22Rv1 (cell line): ENCODE measurements at regions not wholly inside any gene's neighbourhood (a gene's known extent, or its start where the extent isn't known, plus 50 kb on each side); places are given as distances from the start of the nearest gene placed in this dataset.

Experiments used
- H3K27ac ChIP-seq: fragments of 450-650 bp; 2 replicates; pipeline ENCODE4 v1.5.1; 2017
- ZFX ChIP-seq: fragments of 450-650 bp; IDR thresholded peaks from 2 replicates; pipeline ENCODE4 v1.6.1; 2017; ENCODE audit warnings: antibody characterized with exemption, borderline replicate concordance
- TF ChIP-seq, protein P1 (sequence below): fragments of 450-650 bp; IDR thresholded peaks from 2 replicates; pipeline ENCODE4 v1.5.1; 2017; ENCODE audit warnings: mild to moderate bottlenecking

DNA sequence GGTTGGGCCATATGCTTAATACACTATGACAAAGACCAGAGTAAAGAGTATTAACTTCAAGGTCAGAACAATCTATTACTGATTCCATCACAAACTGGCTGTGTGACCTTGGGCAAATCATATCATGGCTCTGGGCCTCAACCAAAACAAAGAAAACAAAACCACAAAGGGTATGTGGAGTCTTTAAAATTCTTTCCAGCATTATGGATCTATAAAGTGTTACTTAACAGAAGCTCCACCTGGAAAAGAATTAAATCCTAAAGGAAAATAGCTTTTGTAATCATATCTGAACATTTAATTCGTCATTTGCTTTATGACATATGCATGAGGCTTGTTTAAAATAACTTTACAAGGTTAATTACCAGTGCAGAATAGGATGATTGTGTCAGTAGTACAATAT lies 265.5 kb downstream of the SATB1 start:
- H3K27ac ChIP-seq: no peak overlapping the region
- TF ChIP-seq, protein P1, sequence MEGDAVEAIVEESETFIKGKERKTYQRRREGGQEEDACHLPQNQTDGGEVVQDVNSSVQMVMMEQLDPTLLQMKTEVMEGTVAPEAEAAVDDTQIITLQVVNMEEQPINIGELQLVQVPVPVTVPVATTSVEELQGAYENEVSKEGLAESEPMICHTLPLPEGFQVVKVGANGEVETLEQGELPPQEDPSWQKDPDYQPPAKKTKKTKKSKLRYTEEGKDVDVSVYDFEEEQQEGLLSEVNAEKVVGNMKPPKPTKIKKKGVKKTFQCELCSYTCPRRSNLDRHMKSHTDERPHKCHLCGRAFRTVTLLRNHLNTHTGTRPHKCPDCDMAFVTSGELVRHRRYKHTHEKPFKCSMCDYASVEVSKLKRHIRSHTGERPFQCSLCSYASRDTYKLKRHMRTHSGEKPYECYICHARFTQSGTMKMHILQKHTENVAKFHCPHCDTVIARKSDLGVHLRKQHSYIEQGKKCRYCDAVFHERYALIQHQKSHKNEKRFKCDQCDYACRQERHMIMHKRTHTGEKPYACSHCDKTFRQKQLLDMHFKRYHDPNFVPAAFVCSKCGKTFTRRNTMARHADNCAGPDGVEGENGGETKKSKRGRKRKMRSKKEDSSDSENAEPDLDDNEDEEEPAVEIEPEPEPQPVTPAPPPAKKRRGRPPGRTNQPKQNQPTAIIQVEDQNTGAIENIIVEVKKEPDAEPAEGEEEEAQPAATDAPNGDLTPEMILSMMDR: no peak
- no peak for TF ChIP-seq ZFX

DNA sequence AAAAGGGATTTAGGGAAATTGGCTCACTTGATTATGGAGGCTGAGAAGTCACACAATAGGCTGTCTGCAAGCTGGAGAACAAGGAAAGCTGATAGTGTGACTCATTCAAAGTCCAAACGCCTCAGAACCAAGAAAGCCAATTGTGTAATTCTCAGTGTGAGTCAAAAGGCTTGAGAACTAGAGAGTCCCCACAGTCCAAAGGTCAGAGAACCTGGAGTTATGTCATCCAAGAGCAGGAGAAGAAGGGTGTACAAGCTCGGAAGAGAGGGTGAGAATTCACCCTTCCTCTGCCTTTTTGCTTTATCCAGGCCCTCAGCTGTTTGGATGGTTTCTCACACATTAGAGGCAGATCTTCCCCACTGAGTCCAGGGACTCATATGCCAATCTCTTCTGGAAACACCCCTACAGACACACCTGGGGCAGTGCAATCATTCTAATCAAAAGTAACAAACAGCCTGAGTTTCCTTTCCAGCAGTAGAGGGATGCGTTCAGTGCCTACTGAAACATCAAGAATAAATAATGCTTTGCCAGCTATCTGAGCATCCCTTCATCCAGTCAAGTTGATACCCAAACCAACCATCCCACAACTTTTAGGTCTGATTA lies 271.5 kb downstream of the SATB1 start:
- no peak overlapping the region for H3K27ac ChIP-seq
- TF ChIP-seq ZFX: no peak
- TF ChIP-seq, protein P1: no peak

DNA sequence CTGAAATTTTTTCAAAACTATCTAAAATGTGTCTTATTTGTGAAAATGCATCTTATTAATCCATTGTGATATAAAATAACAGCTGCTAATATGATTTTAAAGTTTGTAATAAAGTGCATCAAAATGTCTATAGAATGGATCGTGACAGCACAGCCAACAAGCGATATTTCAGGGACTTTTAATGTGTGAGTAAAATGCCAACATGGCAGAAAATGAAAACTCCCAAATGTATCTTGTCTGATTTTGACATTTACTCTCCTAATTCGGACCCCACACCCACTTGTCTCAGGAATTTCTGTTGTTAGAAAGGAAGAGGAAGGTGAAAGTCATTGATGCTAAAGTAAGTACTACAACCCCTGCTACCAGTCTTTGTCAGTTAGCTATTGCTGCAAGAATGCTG lies 273.9 kb downstream of the SATB1 start:
- TF ChIP-seq, protein P1: no peak
- TF ChIP-seq ZFX: no peak

DNA sequence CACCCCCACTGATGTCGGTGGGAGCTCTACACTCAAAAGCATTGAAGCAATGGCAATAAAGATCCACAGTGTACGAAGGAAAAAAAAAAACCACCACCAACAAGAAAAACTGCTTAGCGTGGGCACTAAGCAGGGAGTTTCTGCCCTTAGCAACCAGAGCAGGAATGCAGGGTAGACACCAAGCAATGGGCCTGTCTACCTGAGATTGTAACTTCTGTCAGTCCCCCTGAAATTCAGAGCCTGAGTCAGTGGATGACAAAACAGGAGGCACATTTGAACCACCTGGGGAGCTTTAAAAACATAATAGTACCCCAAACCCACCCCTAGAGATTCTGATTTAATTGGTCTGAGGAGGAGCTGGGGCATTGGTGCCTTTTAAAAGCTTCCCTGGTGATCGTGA lies 275.2 kb downstream of the SATB1 start:
- TF ChIP-seq, protein P1: no peak
- TF ChIP-seq ZFX: no peak
- no peak overlapping the region for H3K27ac ChIP-seq

More for the DNA sequence above, 273.9 kb downstream of the SATB1 start:
- no peak overlapping the region for H3K27ac ChIP-seq

DNA sequence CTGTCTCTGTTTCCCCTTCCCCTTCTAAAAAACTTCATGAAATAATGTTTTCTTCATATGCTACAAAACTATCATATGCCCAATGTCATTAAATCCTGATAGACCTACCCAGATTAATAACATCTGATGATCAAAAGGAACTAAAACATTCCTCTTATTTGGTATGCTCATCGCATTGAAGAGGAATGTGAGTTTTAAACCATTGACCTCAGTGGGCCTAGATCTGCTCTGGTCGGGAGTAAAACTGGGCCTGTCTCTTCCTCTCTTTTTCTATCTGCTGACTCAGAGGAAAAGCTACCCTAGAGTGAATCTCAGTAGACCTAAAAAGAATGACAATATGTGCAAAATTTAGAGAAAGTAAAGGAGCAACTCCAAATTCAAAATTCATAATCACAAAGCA lies 275.8 kb downstream of the SATB1 start:
- H3K27ac ChIP-seq: no peak overlapping the region
- TF ChIP-seq, protein P1: no peak
- no peak for TF ChIP-seq ZFX

DNA sequence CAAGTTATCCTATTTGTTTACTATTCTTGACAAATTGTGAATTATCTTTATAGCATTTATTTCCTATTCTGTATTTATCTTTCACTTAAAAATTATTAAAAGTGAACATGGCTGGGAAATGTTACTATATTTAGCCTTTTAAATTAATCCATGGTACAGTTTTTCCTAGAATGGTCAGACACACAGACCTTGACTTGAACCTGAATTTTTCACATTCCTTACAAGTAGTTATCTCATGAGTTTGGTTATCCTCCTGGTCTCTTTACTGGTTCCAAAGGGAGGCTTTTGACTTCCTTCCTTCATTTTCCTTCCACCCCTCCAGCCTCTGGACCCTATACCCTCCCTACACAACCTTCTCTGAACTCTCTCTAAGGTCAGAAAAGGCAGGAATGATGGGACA lies 280.6 kb downstream of the SATB1 start:
- H3K27ac ChIP-seq: no peak overlapping the region
- no peak for TF ChIP-seq ZFX
- TF ChIP-seq, protein P1: no peak

DNA sequence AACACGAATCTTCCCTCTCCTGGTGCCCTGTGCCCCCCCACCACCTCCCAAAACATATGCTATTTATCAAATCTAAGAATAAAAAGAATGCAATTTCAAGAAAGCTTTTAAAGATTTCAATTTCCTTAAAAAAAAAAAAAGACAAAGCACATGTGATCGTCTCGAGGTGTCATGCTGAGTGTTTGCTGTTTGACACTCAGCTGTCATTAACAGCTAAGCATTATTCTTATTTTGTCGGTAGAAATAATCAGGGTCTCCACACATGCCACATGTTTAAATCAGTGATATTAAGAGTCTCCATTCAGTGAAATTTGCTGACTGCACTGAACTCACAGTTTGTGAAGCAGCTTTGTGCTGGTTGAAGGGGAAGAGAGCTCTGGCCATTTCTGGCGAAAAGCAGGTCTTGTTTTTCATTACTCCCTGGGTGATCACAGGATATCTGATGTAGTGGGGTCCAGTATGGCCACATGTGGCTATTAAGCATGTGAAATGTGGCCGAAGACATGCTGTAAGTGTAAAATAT lies 281.8 kb downstream of the SATB1 start:
- TF ChIP-seq, protein P1: no peak
- no peak for TF ChIP-seq ZFX
- no peak overlapping the region for H3K27ac ChIP-seq
